Kidney (tissue), 13 donors: ENCODE measurements at regions not wholly inside any gene's neighbourhood (a gene's known extent, or its start where the extent isn't known, plus 50 kb on each side); places are given as distances from the start of the nearest gene placed in this dataset.

Source experiments
- DNase-seq, 5 donors: peaks; one replicate each; pipeline ENCODE4 v3.0.0-alpha.2; 2013 to 2020
- FAIRE-seq: peaks from 2 replicates; lab custom pipeline; 2012; peaks lifted over from hg19 to GRCh38; lab: Jason Lieb, UNC
- H3K27ac ChIP-seq, 2 donors: one replicate each; pipeline ENCODE4 v1.7.0; 2013; ENCODE audit warnings: low read depth in 2 of 2, low read length in 2 of 2, inconsistent platforms in 1 of 2
- H3K27me3 ChIP-seq: one replicate; pipeline ENCODE4 v1.7.1; 2013; ENCODE audit warnings: low read length, inconsistent platforms; ENCODE audit not compliant: control insufficient read depth, insufficient read depth
- H3K36me3 ChIP-seq, 3 donors: one replicate each; pipeline versions ENCODE4 v1.7.0 to v1.7.1; 2013; ENCODE audit warnings: low read length in 3 of 3, control low read depth in 1 of 3, inconsistent platforms in 1 of 3; ENCODE audit not compliant: insufficient read depth in 3 of 3, control insufficient read depth in 2 of 3
- H3K4me1 ChIP-seq, 3 donors: one replicate each; pipeline versions ENCODE4 v1.7.0 to v1.7.1; 2013; ENCODE audit warnings: low read length in 3 of 3, inconsistent platforms in 1 of 3, low read depth in 1 of 3; ENCODE audit not compliant: control insufficient read depth in 2 of 3, insufficient read depth in 2 of 3
- H3K4me3 ChIP-seq, 3 donors: one replicate each; pipeline versions ENCODE4 v1.7.0 to v1.8.1; 2013; ENCODE audit warnings: low read length in 3 of 3, control low read depth in 1 of 3, inconsistent platforms in 1 of 3
- H3K9ac ChIP-seq, 3 donors: one replicate each; pipeline versions ENCODE4 v1.7.0 to v1.7.1; 2013; ENCODE audit warnings: low read length in 3 of 3, control low read depth in 1 of 3, inconsistent platforms in 1 of 3
- H3K9me3 ChIP-seq, 3 donors: one replicate each; pipeline versions ENCODE4 v1.7.0 to v1.7.1; 2013; ENCODE audit warnings: low read length in 3 of 3, control low read depth in 1 of 3, inconsistent platforms in 1 of 3; ENCODE audit not compliant: control insufficient read depth in 2 of 3, insufficient read depth in 1 of 3
- CTCF ChIP-seq: IDR thresholded peaks from 3 replicates; pipeline ENCODE4 v1.5.1; 2012; ENCODE audit warnings: mild to moderate bottlenecking, moderate library complexity, borderline replicate concordance; ENCODE audit not compliant: insufficient read depth; ENCODE audit errors: extremely low read depth
- intact Hi-C: fragments of 100-400 bp; cut with DNase I; formaldehyde crosslinking; loops from one replicate; pipeline ENCODE4 v1.11.1; 2022
- donor health status: control.
- donor health status: control.
- donor health status: control.
- donor health status: control.
- donor health status: control.
- donor health status: DM: yes; HTN: yes; CAD: no.
- donor health status: Normal renal cell carcinoma (clear cell type).

GRCh38 chr6:50124572-50124971 is 74.8 kb upstream of the DEFB112 start:
- TF ChIP-seq CTCF: no peak
- H3K9me3 ChIP-seq: no peaks in the 10 kb centered on the region
- H3K36me3 ChIP-seq: no peaks in the 10 kb centered on the region
- H3K27ac ChIP-seq: no peak overlapping the region
- H3K4me1 ChIP-seq: no peaks in the 10 kb centered on the region
- no peak overlapping the region for H3K4me3 ChIP-seq
- no peak overlapping the region for H3K9ac ChIP-seq
- DNase-seq (no peak), FAIRE-seq (no peak)
- intact Hi-C loops: no loop called here
- H3K27me3 ChIP-seq: no peaks in the 10 kb centered on the region

GRCh38 chr6:50128420-50129005 is 78.8 kb upstream of the DEFB112 start:
- no peaks in the 10 kb centered on the region for H3K9me3 ChIP-seq
- no peaks in the 10 kb centered on the region for H3K36me3 ChIP-seq
- intact Hi-C loops: no loop called here
- H3K27ac ChIP-seq: no peak overlapping the region
- H3K9ac ChIP-seq: no peak overlapping the region
- no peaks in the 10 kb centered on the region for H3K27me3 ChIP-seq
- DNase-seq: peak in 2 of 5 donors; percentile 21 to 26
- peak; percentile 97 for FAIRE-seq
- H3K4me3 ChIP-seq: no peak overlapping the region
- no peaks in the 10 kb centered on the region for H3K4me1 ChIP-seq
- TF ChIP-seq CTCF: peak; percentile 25

GRCh38 chr6:50135968-50136367 is 86.2 kb upstream of the DEFB112 start:
- H3K27me3 ChIP-seq: no peaks in the 10 kb centered on the region
- intact Hi-C loops: no loop called here
- FAIRE-seq: no peak
- H3K36me3 ChIP-seq: no peaks in the 10 kb centered on the region
- no peak overlapping the region for H3K27ac ChIP-seq
- H3K9me3 ChIP-seq: no peaks in the 10 kb centered on the region
- TF ChIP-seq CTCF: no peak
- no peak for DNase-seq
- H3K9ac ChIP-seq: no peak overlapping the region
- H3K4me1 ChIP-seq: no peaks in the 10 kb centered on the region
- no peak overlapping the region for H3K4me3 ChIP-seq

- no peaks in the 10 kb centered on the region for H3K27me3 ChIP-seq
- FAIRE-seq (no peak), DNase-seq (no peak)
- TF ChIP-seq CTCF: no peak
- no peaks in the 10 kb centered on the region for H3K9me3 ChIP-seq
- no peak overlapping the region for H3K4me3 ChIP-seq
- intact Hi-C loops: no loop called here
- H3K36me3 ChIP-seq: no peaks in the 10 kb centered on the region
- H3K27ac ChIP-seq: no peak overlapping the region
- H3K9ac ChIP-seq: no peak overlapping the region
- no peaks in the 10 kb centered on the region for H3K4me1 ChIP-seq
These were observed 91.4 kb upstream of the DEFB112 start for GRCh38 chr6:50141100-50141499.
